CD4-positive, alpha-beta T cell (primary cell): ENCODE measurements at regions not wholly inside any gene's neighbourhood (a gene's known extent, or its start where the extent isn't known, plus 50 kb on each side); places are given as distances from the start of the nearest gene placed in this dataset.

ENCODE experiments used
- ATAC-seq: fragments of 200-7000 bp; cut with Tn5 transposase; one replicate; pipeline ENCODE4 v1.10.0; 2022; ENCODE audit warnings: mild to moderate bottlenecking; ENCODE audit not compliant: poor library complexity
- CTCF ChIA-PET: fragments of 350-600 bp; sonication (Branson Sonifier 250); formaldehyde crosslinking; loops from one replicate; lab custom pipeline; 2021; ENCODE audit warnings: antibody characterized with exemption, inconsistent platforms; lab: Charles Lee
- POLR2A ChIA-PET: fragments of 350-600 bp; sonication (Branson Sonifier 250); formaldehyde crosslinking; loops from one replicate; lab custom pipeline; 2021; ENCODE audit warnings: antibody characterized with exemption, inconsistent platforms; lab: Charles Lee
- DNase-seq, 14 experiments: peaks; one replicate each; pipeline ENCODE4 v3.0.0-alpha.2; 2013 to 2020; ENCODE audit warnings: mixed read lengths in 2 of 14
- H3K27ac ChIP-seq, 2 donors: one replicate each; pipeline versions ENCODE4 v1.5.1 to v1.7.0; 2013; ENCODE audit warnings: low read length in 2 of 2, low read depth in 1 of 2, mild to moderate bottlenecking in 1 of 2
- H3K27me3 ChIP-seq, 2 experiments: 1 replicate in 1 of 2; 2 replicates in 1 of 2; pipeline versions ENCODE4 v1.6.1 to v1.7.0; 2013; ENCODE audit warnings: low read length in 2 of 2, control low read depth in 1 of 2, mild to moderate bottlenecking in 1 of 2, moderate library complexity in 1 of 2; ENCODE audit not compliant: insufficient read depth in 2 of 2, control insufficient read depth in 1 of 2
- H3K36me3 ChIP-seq: one replicate; pipeline ENCODE4 v1.6.1; 2013; ENCODE audit warnings: low read length, control low read depth; ENCODE audit not compliant: insufficient read depth
- H3K4me1 ChIP-seq: one replicate; pipeline ENCODE4 v1.6.1; 2013; ENCODE audit warnings: low read length, control low read depth; ENCODE audit not compliant: insufficient read depth
- H3K4me3 ChIP-seq: one replicate; pipeline ENCODE4 v1.5.1; 2013; ENCODE audit warnings: mild to moderate bottlenecking, low read length, moderate library complexity
- H3K9me3 ChIP-seq, 2 experiments: 1 replicate in 1 of 2; 2 replicates in 1 of 2; pipeline versions ENCODE4 v1.6.1 to v1.7.0; 2013; ENCODE audit warnings: low read length in 2 of 2, mild to moderate bottlenecking in 2 of 2, control low read depth in 1 of 2, moderate library complexity in 1 of 2; ENCODE audit not compliant: control insufficient read depth in 1 of 2, insufficient read depth in 1 of 2
- H3K27ac Mint-ChIP-seq: one replicate; pipeline ENCODE4 v1.8.0; 2020; ENCODE audit warnings: mixed read lengths
- H3K27me3 Mint-ChIP-seq: one replicate; pipeline ENCODE4 v1.8.0; 2021; ENCODE audit warnings: mixed read lengths
- H3K36me3 Mint-ChIP-seq: one replicate; pipeline ENCODE4 v1.8.0; 2021; ENCODE audit warnings: low read depth, mixed read lengths
- H3K4me1 Mint-ChIP-seq: one replicate; pipeline ENCODE4 v1.8.0; 2021; ENCODE audit warnings: low read depth, mixed read lengths
- H3K4me3 Mint-ChIP-seq: one replicate; pipeline ENCODE4 v1.8.0; 2020; ENCODE audit warnings: mild to moderate bottlenecking, mixed read lengths
- H3K9me3 Mint-ChIP-seq: one replicate; pipeline ENCODE4 v1.8.0; 2020; ENCODE audit warnings: mixed read lengths
- intact Hi-C, 2 experiments: fragments of 100-400 bp; cut with DNase I in 1 of 2; cut with micrococcal nuclease in 1 of 2; formaldehyde crosslinking; loops; one replicate each; pipeline versions ENCODE4 v1.15.1 to v1.9.0; 2023 to 2025; cut with DNase I, micrococcal nuclease
- TF ChIP-seq, protein P1 (sequence below): fragments of 200-600 bp; IDR thresholded peaks from one replicate; pipeline ENCODE4 v1.8.0; 2022; ENCODE audit warnings: antibody characterized with exemption, mild to moderate bottlenecking

DNA sequence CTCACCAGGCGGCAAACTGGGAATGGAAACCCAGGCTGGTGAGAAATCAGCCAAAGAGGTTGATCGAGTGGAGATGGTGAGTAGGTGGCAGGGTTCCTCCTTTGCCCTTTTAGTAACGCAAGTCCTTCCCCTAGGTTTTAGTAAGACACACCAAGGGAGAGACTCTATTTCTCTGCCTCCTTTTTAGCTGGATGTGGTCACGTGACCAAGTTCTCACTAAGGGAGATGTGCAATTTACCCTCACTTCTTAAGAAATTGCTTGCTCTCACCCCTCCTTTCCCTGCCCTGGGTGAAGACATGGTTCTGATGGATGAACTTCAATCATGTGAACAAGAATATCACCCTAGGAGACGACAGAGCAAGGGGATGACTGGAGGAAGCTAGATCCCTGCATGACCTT, 99.8 kb upstream of the FOXF1 start:
- intact Hi-C loops, result no loop called here

DNA sequence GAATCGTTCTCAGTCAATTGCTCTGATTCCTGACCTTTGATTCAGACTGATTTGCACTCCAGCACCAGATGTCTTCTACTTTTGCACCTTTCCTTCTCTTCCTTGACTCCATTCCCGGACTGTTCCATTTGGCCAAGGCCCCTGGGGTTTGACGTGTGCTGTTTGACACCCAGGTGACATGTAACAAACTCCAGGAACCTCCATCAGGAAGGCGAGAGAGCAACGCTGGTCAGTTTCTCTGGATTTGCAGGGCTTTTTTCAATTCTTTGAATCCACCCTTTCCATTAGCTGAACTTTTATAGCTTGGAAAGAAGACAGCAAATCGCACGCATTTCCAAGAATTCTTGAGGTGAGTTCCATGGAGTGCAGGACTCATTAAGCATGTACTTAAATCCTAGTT, 98.4 kb upstream of the FOXF1 start:
- H3K4me1 ChIP-seq, result no peaks in the 10 kb centered on the region
- ATAC-seq (no peak), DNase-seq (no peak)
- Mint-ChIP-seq H3K27ac (no peak overlapping the region), H3K9me3 (peaks cover 2% of the 10 kb centered on the region), H3K4me1 (no peaks in the 10 kb centered on the region), H3K27me3 (peaks cover 15% of the 10 kb centered on the region), H3K36me3 (no peaks in the 10 kb centered on the region), H3K4me3 (no peak overlapping the region)
- no peaks in the 10 kb centered on the region for H3K36me3 ChIP-seq
- peaks cover 0 to 8% of the 10 kb centered on the region in 2 experiments for H3K27me3 ChIP-seq
- TF ChIP-seq, protein P1, sequence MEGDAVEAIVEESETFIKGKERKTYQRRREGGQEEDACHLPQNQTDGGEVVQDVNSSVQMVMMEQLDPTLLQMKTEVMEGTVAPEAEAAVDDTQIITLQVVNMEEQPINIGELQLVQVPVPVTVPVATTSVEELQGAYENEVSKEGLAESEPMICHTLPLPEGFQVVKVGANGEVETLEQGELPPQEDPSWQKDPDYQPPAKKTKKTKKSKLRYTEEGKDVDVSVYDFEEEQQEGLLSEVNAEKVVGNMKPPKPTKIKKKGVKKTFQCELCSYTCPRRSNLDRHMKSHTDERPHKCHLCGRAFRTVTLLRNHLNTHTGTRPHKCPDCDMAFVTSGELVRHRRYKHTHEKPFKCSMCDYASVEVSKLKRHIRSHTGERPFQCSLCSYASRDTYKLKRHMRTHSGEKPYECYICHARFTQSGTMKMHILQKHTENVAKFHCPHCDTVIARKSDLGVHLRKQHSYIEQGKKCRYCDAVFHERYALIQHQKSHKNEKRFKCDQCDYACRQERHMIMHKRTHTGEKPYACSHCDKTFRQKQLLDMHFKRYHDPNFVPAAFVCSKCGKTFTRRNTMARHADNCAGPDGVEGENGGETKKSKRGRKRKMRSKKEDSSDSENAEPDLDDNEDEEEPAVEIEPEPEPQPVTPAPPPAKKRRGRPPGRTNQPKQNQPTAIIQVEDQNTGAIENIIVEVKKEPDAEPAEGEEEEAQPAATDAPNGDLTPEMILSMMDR, result no peak
- ChIA-PET CTCF (no interaction called here), POLR2A (no interaction called here)
- no peaks in the 10 kb centered on the region for H3K9me3 ChIP-seq
- no peak overlapping the region for H3K27ac ChIP-seq
- no peak overlapping the region for H3K4me3 ChIP-seq
- intact Hi-C loops, result no loop called here

More for the DNA sequence above, 99.8 kb upstream of the FOXF1 start:
- H3K4me1 ChIP-seq, result no peaks in the 10 kb centered on the region
- ChIA-PET POLR2A (no interaction called here), CTCF (no interaction called here)
- no peaks in the 10 kb centered on the region for H3K36me3 ChIP-seq
- H3K4me3 Mint-ChIP-seq, result no peak overlapping the region
- H3K4me3 ChIP-seq, result no peak overlapping the region
- peaks cover 15% of the 10 kb centered on the region for H3K27me3 Mint-ChIP-seq
- no peaks in the 10 kb centered on the region for H3K36me3 Mint-ChIP-seq
- TF ChIP-seq, protein P1, result no peak
- no peaks in the 10 kb centered on the region for H3K4me1 Mint-ChIP-seq
- no peaks in the 10 kb centered on the region for H3K9me3 ChIP-seq
- H3K27me3 ChIP-seq, result peaks cover 0 to 8% of the 10 kb centered on the region in 2 experiments
- no peak overlapping the region for H3K27ac ChIP-seq
- H3K9me3 Mint-ChIP-seq, result peaks cover 2% of the 10 kb centered on the region
- DNase-seq, result no peak
- no peak overlapping the region for H3K27ac Mint-ChIP-seq
- no peak for ATAC-seq

DNA sequence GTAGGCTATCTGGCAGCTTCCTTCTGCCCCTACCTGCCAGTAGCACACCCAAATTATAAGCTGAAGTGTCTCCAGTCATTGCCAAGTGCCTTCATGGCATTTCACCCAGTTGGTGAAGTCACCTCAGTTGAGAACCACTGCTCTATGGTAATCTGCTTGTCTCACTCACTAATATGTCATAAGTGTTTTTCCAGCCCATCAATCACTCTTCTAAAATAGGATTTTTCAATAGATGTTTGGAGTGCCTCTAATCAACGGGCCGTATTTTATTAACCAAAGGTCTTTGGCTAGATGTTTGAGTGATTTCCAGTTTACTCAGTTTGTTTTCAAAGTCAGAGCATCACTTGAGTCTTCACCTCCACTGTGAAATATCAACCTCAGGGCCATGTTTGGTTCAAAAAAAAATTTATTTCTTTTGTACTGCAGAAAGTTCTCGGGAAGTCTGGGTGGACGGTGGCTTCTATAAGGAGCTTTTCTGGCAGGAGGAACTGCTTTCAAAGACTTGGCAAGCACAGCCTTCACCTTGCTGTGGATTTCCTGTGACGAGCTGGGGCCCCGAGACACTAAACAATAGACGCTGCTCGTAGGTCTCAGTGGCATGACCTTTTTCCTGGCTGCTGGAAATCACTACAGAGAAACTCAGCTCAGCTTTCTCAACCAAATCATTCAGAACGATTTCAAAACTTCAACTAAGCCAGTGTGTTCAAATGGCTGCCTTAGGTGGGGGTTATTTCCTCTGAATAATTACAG, 95.2 kb upstream of the FOXF1 start:
- CTCF ChIA-PET, result no interaction called here
- intact Hi-C loops, result no loop called here
- Mint-ChIP-seq H3K9me3 (peaks cover 3% of the 10 kb centered on the region), H3K36me3 (no peaks in the 10 kb centered on the region), H3K27me3 (peaks cover 13% of the 10 kb centered on the region), H3K27ac (no peak overlapping the region), H3K4me3 (no peak overlapping the region), H3K4me1 (no peaks in the 10 kb centered on the region)
- H3K27me3 ChIP-seq, result peaks cover 0 to 5% of the 10 kb centered on the region in 2 experiments
- no peaks in the 10 kb centered on the region for H3K36me3 ChIP-seq
- POLR2A ChIA-PET, result no interaction called here
- peak in 1 of 14 experiments; percentile 5 for DNase-seq
- ATAC-seq, result no peak
- peaks cover 0 to 4% of the 10 kb centered on the region in 2 experiments for H3K9me3 ChIP-seq
- H3K27ac ChIP-seq, result no peak overlapping the region
- no peak overlapping the region for H3K4me3 ChIP-seq
- TF ChIP-seq, protein P1, result no peak
- no peaks in the 10 kb centered on the region for H3K4me1 ChIP-seq
